Parathyroid adenoma (tissue), 2 donors: ENCODE measurements at regions not wholly inside any gene's neighbourhood (a gene's known extent, or its start where the extent isn't known, plus 50 kb on each side); places are given as distances from the start of the nearest gene placed in this dataset.

ENCODE experiments used
- H2AFZ ChIP-seq: fragments of 300-600 bp; sonication (generic); one replicate; pipeline ENCODE4 v1.7.0; 2017; ENCODE audit warnings: antibody characterized with exemption, mild to moderate bottlenecking
- H3K27ac ChIP-seq: fragments of 300-600 bp; sonication (generic); one replicate; pipeline ENCODE4 v1.7.0; 2017
- H3K27me3 ChIP-seq: fragments of 300-600 bp; sonication (generic); one replicate; pipeline ENCODE4 v1.7.0; 2017; ENCODE audit warnings: low read length; ENCODE audit not compliant: control insufficient read depth, insufficient read depth
- H3K36me3 ChIP-seq: fragments of 300-600 bp; sonication (generic); one replicate; pipeline ENCODE4 v1.7.0; 2017; ENCODE audit warnings: low read length; ENCODE audit not compliant: control insufficient read depth, insufficient read depth
- H3K4me1 ChIP-seq: fragments of 300-600 bp; sonication (generic); one replicate; pipeline ENCODE4 v1.7.0; 2017; ENCODE audit warnings: control low read depth
- H3K4me2 ChIP-seq: fragments of 300-600 bp; sonication (generic); one replicate; pipeline ENCODE4 v1.7.0; 2017; ENCODE audit warnings: low read length
- H3K4me3 ChIP-seq: fragments of 300-600 bp; sonication (generic); one replicate; pipeline ENCODE4 v1.7.0; 2017; ENCODE audit warnings: low read depth, low read length
- H3K79me2 ChIP-seq: fragments of 300-600 bp; sonication (generic); one replicate; pipeline ENCODE4 v1.7.0; 2017; ENCODE audit warnings: control low read depth
- H3K9ac ChIP-seq: fragments of 300-600 bp; sonication (generic); one replicate; pipeline ENCODE4 v1.7.0; 2017; ENCODE audit warnings: mild to moderate bottlenecking
- H3K9me3 ChIP-seq: fragments of 300-600 bp; sonication (generic); one replicate; pipeline ENCODE4 v1.7.0; 2017; ENCODE audit warnings: low read length; ENCODE audit not compliant: control insufficient read depth
- CTCF ChIP-seq: fragments of 300-600 bp; sonication (generic); IDR thresholded peaks from one replicate; pipeline ENCODE4 v1.7.0; 2017; ENCODE audit warnings: antibody characterized with exemption, mild to moderate bottlenecking
- donor health status: primary hyperparathyroidism.

GRCh38 chr21:35149698-35150097 lies 100.6 kb upstream of the RUNX1 start:
- H3K4me1 ChIP-seq, result no peaks in the 10 kb centered on the region
- H3K79me2 ChIP-seq, result no peaks in the 10 kb centered on the region
- H3K4me3 ChIP-seq, result no peak overlapping the region
- TF ChIP-seq CTCF, result no peak
- H3K4me2 ChIP-seq, result no peak overlapping the region
- H3K9me3 ChIP-seq, result no peaks in the 10 kb centered on the region
- H3K36me3 ChIP-seq, result no peaks in the 10 kb centered on the region
- no peak overlapping the region for H3K9ac ChIP-seq
- H2AFZ ChIP-seq, result no peak overlapping the region
- no peak overlapping the region for H3K27ac ChIP-seq
- peaks cover 3% of the 10 kb centered on the region for H3K27me3 ChIP-seq

DNA sequence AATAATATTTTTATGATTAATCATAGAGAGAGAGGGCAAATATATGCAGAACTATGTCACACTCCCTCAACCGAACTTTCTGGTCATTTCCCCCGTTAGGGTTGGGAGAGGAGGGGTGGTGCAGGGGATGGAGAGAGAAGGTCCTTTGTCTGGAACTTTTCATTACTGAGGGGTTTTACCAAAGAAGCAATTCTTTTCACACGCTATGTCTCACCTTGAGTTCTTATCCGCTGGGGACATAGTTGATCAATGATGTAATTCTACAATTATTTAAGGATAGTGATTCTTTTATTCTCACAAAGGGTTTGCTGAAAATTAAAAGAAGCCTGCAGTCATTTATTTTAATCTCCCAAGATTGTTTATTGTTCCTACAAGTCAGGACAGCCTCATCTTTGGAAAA lies 98.3 kb upstream of the RUNX1 start:
- no peaks in the 10 kb centered on the region for H3K79me2 ChIP-seq
- no peak overlapping the region for H3K27ac ChIP-seq
- H3K9me3 ChIP-seq, result no peaks in the 10 kb centered on the region

DNA sequence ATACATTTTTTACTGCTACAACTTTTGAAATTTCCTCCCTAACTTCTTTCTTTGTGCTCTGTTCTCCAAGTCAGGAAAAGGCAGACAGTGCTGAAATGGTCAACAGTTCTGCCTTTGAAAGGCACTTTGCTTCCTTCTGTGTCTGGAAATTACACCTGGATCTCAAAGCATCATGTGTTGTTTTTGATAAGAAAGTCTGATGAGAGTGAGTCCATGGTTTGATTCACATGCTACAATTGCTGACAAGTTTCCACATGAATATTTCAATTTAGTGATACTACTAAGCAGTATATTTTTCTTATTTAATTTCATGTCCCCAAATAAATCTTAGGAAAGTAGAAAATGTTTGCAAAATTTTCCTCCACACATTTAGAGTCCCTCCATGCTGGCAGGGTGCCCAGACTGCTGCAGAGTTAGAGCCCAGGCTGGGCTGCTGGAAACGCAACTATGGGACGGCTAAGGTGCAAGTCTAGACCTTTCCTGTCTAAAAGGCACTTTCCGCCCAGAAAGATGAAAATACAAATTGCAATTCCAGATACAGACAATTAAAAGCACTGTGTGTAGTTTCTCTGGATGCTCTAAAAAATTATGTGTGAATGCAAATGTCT lies 96.6 kb upstream of the RUNX1 start:
- Histone ChIP-seq H3K79me2 (no peaks in the 10 kb centered on the region), H3K4me3 (no peak overlapping the region), H3K27ac (no peak overlapping the region), H2AFZ (no peak overlapping the region), H3K4me1 (no peaks in the 10 kb centered on the region), H3K9ac (no peak overlapping the region), H3K9me3 (no peaks in the 10 kb centered on the region), H3K27me3 (peaks cover 3% of the 10 kb centered on the region), H3K36me3 (no peaks in the 10 kb centered on the region), H3K4me2 (no peak overlapping the region)
- no peak for TF ChIP-seq CTCF

More for the DNA sequence above, 98.3 kb upstream of the RUNX1 start:
- Histone ChIP-seq H3K4me2 (no peak overlapping the region), H3K4me3 (no peak overlapping the region), H3K36me3 (no peaks in the 10 kb centered on the region), H3K4me1 (no peaks in the 10 kb centered on the region), H3K27me3 (peaks cover 3% of the 10 kb centered on the region), H2AFZ (no peak overlapping the region), H3K9ac (no peak overlapping the region)
- TF ChIP-seq CTCF, result no peak

DNA sequence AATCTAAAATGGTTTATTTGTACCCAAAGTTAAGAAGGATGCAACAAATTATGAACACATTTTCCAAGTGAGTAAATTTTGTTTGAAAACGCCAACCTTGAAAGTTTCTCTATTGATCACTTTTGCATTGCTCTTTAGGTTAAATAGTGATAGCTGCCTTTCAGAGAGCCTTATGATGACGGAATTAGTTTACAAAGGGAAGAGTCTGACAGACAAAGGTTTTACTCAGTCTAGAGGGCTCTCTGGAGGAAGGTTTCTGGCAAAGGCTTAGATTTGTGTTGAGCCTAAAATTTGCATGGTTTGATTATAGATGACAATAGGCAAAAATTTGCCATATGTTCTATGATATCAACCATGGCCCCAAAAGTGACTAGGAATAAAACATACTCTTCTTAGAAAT lies 95.9 kb upstream of the RUNX1 start:
- Histone ChIP-seq H3K79me2 (no peaks in the 10 kb centered on the region), H3K4me3 (no peak overlapping the region), H3K27me3 (peaks cover 3% of the 10 kb centered on the region), H2AFZ (no peak overlapping the region), H3K9me3 (no peaks in the 10 kb centered on the region), H3K4me1 (no peaks in the 10 kb centered on the region), H3K9ac (no peak overlapping the region), H3K27ac (no peak overlapping the region), H3K36me3 (no peaks in the 10 kb centered on the region), H3K4me2 (no peak overlapping the region)
- no peak for TF ChIP-seq CTCF

DNA sequence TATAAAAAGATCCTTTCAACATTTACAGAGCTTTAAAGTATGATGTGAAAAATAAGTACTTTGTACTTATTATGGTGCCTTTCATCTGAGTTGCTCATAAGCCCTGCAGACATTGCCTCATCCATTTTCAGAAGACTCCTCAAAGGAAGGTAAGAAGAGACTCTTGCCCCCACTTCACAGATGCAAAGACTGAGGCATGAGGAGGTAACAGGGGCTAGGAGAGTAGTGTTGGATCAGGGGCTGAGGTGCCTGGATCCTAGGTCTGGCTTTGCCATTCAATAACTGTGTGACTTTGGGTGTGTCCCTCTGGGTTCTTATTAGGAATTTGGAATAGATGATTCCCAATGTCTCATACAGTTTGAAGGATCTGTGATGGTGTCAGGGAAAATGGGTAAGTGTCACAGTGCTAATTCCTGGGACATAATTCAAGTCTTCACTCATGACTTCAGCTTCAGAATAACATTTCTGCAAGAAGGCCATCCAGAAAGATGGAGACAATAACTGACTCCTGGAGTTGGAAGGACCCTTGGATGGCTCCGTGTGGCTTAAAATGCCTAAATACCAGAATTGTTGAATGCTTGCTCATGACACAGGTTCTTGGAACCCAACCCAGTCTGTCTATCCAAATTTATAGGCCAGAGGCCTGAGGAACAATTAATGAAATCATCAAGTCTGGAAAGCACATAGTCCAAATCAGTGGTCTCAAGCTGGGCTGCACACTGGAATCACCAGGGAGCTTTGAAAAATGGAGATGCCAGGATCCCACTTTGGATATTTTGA lies 93.1 kb upstream of the RUNX1 start:
- H2AFZ ChIP-seq, result no peak overlapping the region
- no peak for TF ChIP-seq CTCF
- no peak overlapping the region for H3K27ac ChIP-seq
- H3K4me1 ChIP-seq, result no peaks in the 10 kb centered on the region
- no peak overlapping the region for H3K4me2 ChIP-seq
- H3K36me3 ChIP-seq, result no peaks in the 10 kb centered on the region
- H3K79me2 ChIP-seq, result no peaks in the 10 kb centered on the region
- H3K9ac ChIP-seq, result no peak overlapping the region
- no peaks in the 10 kb centered on the region for H3K9me3 ChIP-seq
- H3K4me3 ChIP-seq, result no peak overlapping the region
- H3K27me3 ChIP-seq, result no peaks in the 10 kb centered on the region
